ENCODE measurements at regions not wholly inside any gene's neighbourhood (a gene's known extent, or its start where the extent isn't known, plus 50 kb on each side); places are given as distances from the start of the nearest gene placed in this dataset.

- no peak for DNase-seq
Observed at GRCh38 chr5:9721161-9721560, 91.0 kb upstream of the TAS2R1 start.

GRCh38 chr5:9720361-9720760, 90.2 kb upstream of the TAS2R1 start:
- DNase-seq: no peak

- no peak for DNase-seq
Observed at GRCh38 chr5:9716838-9717281, 86.7 kb upstream of the TAS2R1 start.

- no peak for DNase-seq
Observed at GRCh38 chr5:9715891-9716335, 85.8 kb upstream of the TAS2R1 start.

GRCh38 chr5:9713959-9714586, 83.9 kb upstream of the TAS2R1 start:
- DNase-seq: no peak

GRCh38 chr5:9713356-9713755, 83.2 kb upstream of the TAS2R1 start:
- DNase-seq: no peak

- DNase-seq: no peak
Observed at GRCh38 chr5:9712911-9713310, 82.8 kb upstream of the TAS2R1 start.

- DNase-seq: no peak
Observed at GRCh38 chr5:9712506-9712905, 82.4 kb upstream of the TAS2R1 start.

- DNase-seq: no peak
Observed at GRCh38 chr5:9710069-9710468, 79.9 kb upstream of the TAS2R1 start.

GRCh38 chr5:9707732-9708462, 77.7 kb upstream of the TAS2R1 start:
- DNase-seq: no peak

GRCh38 chr5:9699681-9700080, 69.5 kb upstream of the TAS2R1 start:
- DNase-seq: no peak

- no peak for DNase-seq
Observed at GRCh38 chr5:9698841-9699240, 68.7 kb upstream of the TAS2R1 start.

- DNase-seq: no peak
Observed at GRCh38 chr5:9698125-9698826, 68.1 kb upstream of the TAS2R1 start.

GRCh38 chr5:9692576-9692975, 62.4 kb upstream of the TAS2R1 start:
- DNase-seq: no peak

GRCh38 chr5:9691261-9691660, 61.1 kb upstream of the TAS2R1 start:
- no peak for DNase-seq

GRCh38 chr5:9690751-9691150, 60.6 kb upstream of the TAS2R1 start:
- no peak for DNase-seq

GRCh38 chr5:9686216-9686615, 56.1 kb upstream of the TAS2R1 start:
- DNase-seq: no peak

GRCh38 chr5:9681706-9682105, 51.6 kb upstream of the TAS2R1 start:
- no peak for DNase-seq

All from GDM1 (cell line).